Muscle of leg (tissue), 3 donors: ENCODE measurements at regions not wholly inside any gene's neighbourhood (a gene's known extent, or its start where the extent isn't known, plus 50 kb on each side); places are given as distances from the start of the nearest gene placed in this dataset.

ENCODE experiments used
- DNase-seq: peaks from one replicate; pipeline ENCODE4 v3.0.0; 2013
- H3K27ac ChIP-seq: one replicate; pipeline ENCODE4 v1.5.1; 2013; ENCODE audit warnings: mild to moderate bottlenecking, low read length, control low read depth
- H3K27me3 ChIP-seq: one replicate; pipeline ENCODE4 v1.6.1; 2013; ENCODE audit warnings: low read length; ENCODE audit not compliant: control insufficient read depth, insufficient read depth
- H3K36me3 ChIP-seq: one replicate; pipeline ENCODE4 v1.6.1; 2013; ENCODE audit warnings: low read length; ENCODE audit not compliant: control insufficient read depth, insufficient read depth
- H3K4me1 ChIP-seq: one replicate; pipeline ENCODE4 v1.6.1; 2013; ENCODE audit warnings: low read length; ENCODE audit not compliant: control insufficient read depth, insufficient read depth
- H3K4me3 ChIP-seq: one replicate; pipeline ENCODE4 v1.5.1; 2013; ENCODE audit warnings: low read length, control low read depth
- H3K9me3 ChIP-seq: replicated peaks from 2 replicates; pipeline ENCODE4 v1.6.1; 2013; ENCODE audit warnings: low read depth, low read length; ENCODE audit not compliant: control insufficient read depth
- WGBS: methylation state at CpG from one replicate; pipeline ENCODE4 v1.1.5; 2013; ENCODE audit warnings: missing lambda C conversion rate; ENCODE audit not compliant: insufficient coverage; 5-methylcytosine and 5-hydroxymethylcytosine counted together

- H3K4me1 ChIP-seq: peaks cover 8% of the 10 kb centered on the region
- WGBS: 20% methylated on average over 1 of the region's 10 CpGs
- peak overlapping the region; percentile 72 for H3K4me3 ChIP-seq
- H3K36me3 ChIP-seq: peaks cover 4% of the 10 kb centered on the region
- no peaks in the 10 kb centered on the region for H3K27me3 ChIP-seq
- H3K9me3 ChIP-seq: no peaks in the 10 kb centered on the region
- peak overlapping the region; percentile 96 for H3K27ac ChIP-seq
- DNase-seq: no peak
Measured at GRCh38 chr9:94168203-94169000, 84.1 kb downstream of the PTPDC1 start.

- peak; percentile 75 for DNase-seq
- Histone ChIP-seq H3K9me3 (no peaks in the 10 kb centered on the region), H3K4me1 (peaks cover 17% of the 10 kb centered on the region), H3K4me3 (no peak overlapping the region), H3K27ac (peak overlapping the region; percentile 36), H3K36me3 (peaks cover 14% of the 10 kb centered on the region), H3K27me3 (no peaks in the 10 kb centered on the region)
Measured at GRCh38 chr9:94169968-94170367, 85.7 kb downstream of the PTPDC1 start.

GRCh38 chr9:94173632-94174031, 85.5 kb upstream of the ZNF169 start:
- H3K36me3 ChIP-seq: peaks cover 25% of the 10 kb centered on the region
- no peaks in the 10 kb centered on the region for H3K27me3 ChIP-seq
- no peak for DNase-seq
- no peak overlapping the region for H3K4me3 ChIP-seq
- no peaks in the 10 kb centered on the region for H3K9me3 ChIP-seq
- H3K4me1 ChIP-seq: peaks cover 14% of the 10 kb centered on the region
- 80% methylated on average over 1 of the region's 3 CpGs for WGBS
- H3K27ac ChIP-seq: no peak overlapping the region

- DNase-seq: no peak
- Histone ChIP-seq H3K4me3 (no peak overlapping the region), H3K4me1 (peaks cover 14% of the 10 kb centered on the region), H3K27me3 (no peaks in the 10 kb centered on the region), H3K9me3 (no peaks in the 10 kb centered on the region), H3K27ac (no peak overlapping the region), H3K36me3 (peaks cover 25% of the 10 kb centered on the region)
- no CpG with 5 or more reads among the region's 1 CpG for WGBS
Measured at GRCh38 chr9:94174164-94174563, 84.9 kb upstream of the ZNF169 start.

- DNase-seq: no peak
- H3K4me1 ChIP-seq: peaks cover 14% of the 10 kb centered on the region
- no CpG with 5 or more reads among the region's 5 CpGs for WGBS
- H3K27me3 ChIP-seq: no peaks in the 10 kb centered on the region
- H3K4me3 ChIP-seq: no peak overlapping the region
- no peaks in the 10 kb centered on the region for H3K9me3 ChIP-seq
- peaks cover 28% of the 10 kb centered on the region for H3K36me3 ChIP-seq
- no peak overlapping the region for H3K27ac ChIP-seq
Measured at GRCh38 chr9:94175669-94176068, 83.4 kb upstream of the ZNF169 start.

GRCh38 chr9:94176608-94177007, 82.5 kb upstream of the ZNF169 start:
- H3K4me3 ChIP-seq: no peak overlapping the region
- peaks cover 11% of the 10 kb centered on the region for H3K4me1 ChIP-seq
- no peaks in the 10 kb centered on the region for H3K27me3 ChIP-seq
- peaks cover 28% of the 10 kb centered on the region for H3K36me3 ChIP-seq
- no peak for DNase-seq
- H3K9me3 ChIP-seq: no peaks in the 10 kb centered on the region
- no peak overlapping the region for H3K27ac ChIP-seq

GRCh38 chr9:94178927-94179326, 80.2 kb upstream of the ZNF169 start:
- no peak overlapping the region for H3K27ac ChIP-seq
- H3K27me3 ChIP-seq: no peaks in the 10 kb centered on the region
- H3K36me3 ChIP-seq: peaks cover 31% of the 10 kb centered on the region
- peaks cover 3% of the 10 kb centered on the region for H3K4me1 ChIP-seq
- no peaks in the 10 kb centered on the region for H3K9me3 ChIP-seq
- no peak for DNase-seq
- no peak overlapping the region for H3K4me3 ChIP-seq
- WGBS: 86% methylated on average over 1 of the region's 2 CpGs

- Histone ChIP-seq H3K9me3 (no peaks in the 10 kb centered on the region), H3K27ac (peak overlapping the region; percentile 38)
Measured at GRCh38 chr9:94181408-94182181, 77.5 kb upstream of the ZNF169 start.

GRCh38 chr9:94182532-94182931, 76.6 kb upstream of the ZNF169 start:
- peaks cover 15% of the 10 kb centered on the region for H3K36me3 ChIP-seq
- no peaks in the 10 kb centered on the region for H3K27me3 ChIP-seq
- H3K9me3 ChIP-seq: no peaks in the 10 kb centered on the region
- peak; percentile 18 for DNase-seq
- 65% methylated on average over 2 of the region's 3 CpGs for WGBS
- no peak overlapping the region for H3K4me3 ChIP-seq
- no peaks in the 10 kb centered on the region for H3K4me1 ChIP-seq
- no peak overlapping the region for H3K27ac ChIP-seq

More at GRCh38 chr9:94181408-94182181, 77.5 kb upstream of the ZNF169 start:
- peaks cover 22% of the 10 kb centered on the region for H3K36me3 ChIP-seq
- no peak overlapping the region for H3K4me3 ChIP-seq
- no peaks in the 10 kb centered on the region for H3K4me1 ChIP-seq
- DNase-seq: peak; percentile 61
- whole genome bisulfite sequencing: 20% methylated on average over 2 of the region's 8 CpGs
- H3K27me3 ChIP-seq: no peaks in the 10 kb centered on the region

GRCh38 chr9:94183240-94183999, 75.7 kb upstream of the ZNF169 start:
- no peak for DNase-seq
- H3K36me3 ChIP-seq: peaks cover 15% of the 10 kb centered on the region
- H3K4me1 ChIP-seq: no peaks in the 10 kb centered on the region
- H3K4me3 ChIP-seq: no peak overlapping the region
- H3K27me3 ChIP-seq: no peaks in the 10 kb centered on the region
- peaks cover 2% of the 10 kb centered on the region for H3K9me3 ChIP-seq
- no peak overlapping the region for H3K27ac ChIP-seq
- WGBS: 83% methylated on average over 3 of the region's 5 CpGs
